Naive thymus-derived CD4-positive, alpha-beta T cell (primary cell): ENCODE measurements at regions not wholly inside any gene's neighbourhood (a gene's known extent, or its start where the extent isn't known, plus 50 kb on each side); places are given as distances from the start of the nearest gene placed in this dataset.

Experiments used
- ATAC-seq: fragments of 150-1000 bp; cut with Tn5 transposase; 2 replicates; pipeline ENCODE4 v1.10.0; 2021; ENCODE audit warnings: mild to moderate bottlenecking, moderate library complexity
- CTCF ChIA-PET: fragments of 350-600 bp; sonication (Branson Sonifier 250); formaldehyde crosslinking; loops from one replicate; lab custom pipeline; 2021; ENCODE audit warnings: antibody characterized with exemption; lab: Charles Lee
- POLR2A ChIA-PET: fragments of 350-600 bp; sonication (Branson Sonifier 250); formaldehyde crosslinking; loops from one replicate; lab custom pipeline; 2021; ENCODE audit warnings: antibody characterized with exemption, inconsistent platforms; lab: Charles Lee
- DNase-seq, 9 donors: peaks; one replicate each; pipeline versions ENCODE4 v3.0.0 to v3.0.0-alpha.2; 2020 to 2022; ENCODE audit warnings: mixed read lengths in 1 of 9
- H3K27ac ChIP-seq: one replicate; pipeline ENCODE4 v1.7.0; 2013; ENCODE audit warnings: mild to moderate bottlenecking, low read depth, low read length, moderate library complexity
- H3K27me3 ChIP-seq, 2 donors: one replicate each; pipeline ENCODE4 v1.7.0; 2013; ENCODE audit warnings: low read length in 2 of 2, mild to moderate bottlenecking in 2 of 2, moderate library complexity in 2 of 2; ENCODE audit not compliant: control insufficient read depth in 2 of 2, insufficient read depth in 2 of 2
- H3K36me3 ChIP-seq, 3 experiments: 1 replicate in 2 of 3; 2 replicates in 1 of 3; pipeline ENCODE4 v1.7.0; 2013; ENCODE audit warnings: low read length in 3 of 3, mild to moderate bottlenecking in 3 of 3, moderate library complexity in 1 of 3; ENCODE audit not compliant: insufficient read depth in 3 of 3, control insufficient read depth in 2 of 3
- H3K4me1 ChIP-seq, 2 donors: one replicate each; pipeline ENCODE4 v1.7.0; 2013; ENCODE audit warnings: low read length in 2 of 2, mild to moderate bottlenecking in 2 of 2, moderate library complexity in 1 of 2; ENCODE audit not compliant: control insufficient read depth in 2 of 2, insufficient read depth in 2 of 2
- H3K4me3 ChIP-seq: 2 replicates; pipeline ENCODE4 v1.7.0; 2013; ENCODE audit warnings: mild to moderate bottlenecking, low read length
- H3K9me3 ChIP-seq, 3 experiments: 1 replicate in 2 of 3; 2 replicates in 1 of 3; pipeline ENCODE4 v1.7.0; 2013; ENCODE audit warnings: low read length in 3 of 3; ENCODE audit not compliant: control insufficient read depth in 2 of 3
- H3K27ac Mint-ChIP-seq, 9 donors: one replicate each; pipeline ENCODE4 v1.8.0; 2020 to 2022; ENCODE audit warnings: mixed read lengths in 9 of 9, mild to moderate bottlenecking in 8 of 9, moderate library complexity in 5 of 9, inconsistent platforms in 2 of 9
- H3K27me3 Mint-ChIP-seq, 5 donors: one replicate each; pipeline ENCODE4 v1.8.0; 2021 to 2022; ENCODE audit warnings: mixed read lengths in 5 of 5, mild to moderate bottlenecking in 1 of 5
- H3K36me3 Mint-ChIP-seq, 5 donors: one replicate each; pipeline ENCODE4 v1.8.0; 2020 to 2022; ENCODE audit warnings: mixed read lengths in 5 of 5, mild to moderate bottlenecking in 3 of 5, inconsistent platforms in 1 of 5
- H3K4me1 Mint-ChIP-seq, 7 donors: one replicate each; pipeline ENCODE4 v1.8.0; 2020 to 2022; ENCODE audit warnings: mixed read lengths in 7 of 7, mild to moderate bottlenecking in 3 of 7, inconsistent platforms in 1 of 7
- H3K4me3 Mint-ChIP-seq, 10 donors: one replicate each; pipeline ENCODE4 v1.8.0; 2020 to 2022; ENCODE audit warnings: mild to moderate bottlenecking in 10 of 10, mixed read lengths in 10 of 10, moderate library complexity in 6 of 10, inconsistent platforms in 2 of 10
- H3K9me3 Mint-ChIP-seq, 11 donors: one replicate each; pipeline ENCODE4 v1.8.0; 2020 to 2022; ENCODE audit warnings: mixed read lengths in 11 of 11, mild to moderate bottlenecking in 4 of 11, inconsistent platforms in 1 of 11, moderate library complexity in 1 of 11
- intact Hi-C, 2 donors: fragments of 100-400 bp; cut with micrococcal nuclease; formaldehyde crosslinking; loops; one replicate each; pipeline ENCODE4 v1.15.1; 2023

- Mint-ChIP-seq H3K9me3 (peaks cover 0 to 2% (median 0%) of the 10 kb centered on the region in 11 donors), H3K27me3 (peaks cover 0 to 15% (median 2%) of the 10 kb centered on the region in 5 donors), H3K27ac (peak overlapping the region in 2 of 9 donors; percentile 39 to 73), H3K4me1 (peaks cover 0 to 2% (median 0%) of the 10 kb centered on the region in 7 donors), H3K4me3 (no peak overlapping the region), H3K36me3 (no peaks in the 10 kb centered on the region)
- Histone ChIP-seq H3K9me3 (no peaks in the 10 kb centered on the region), H3K4me3 (no peak overlapping the region), H3K36me3 (no peaks in the 10 kb centered on the region), H3K27ac (no peak overlapping the region), H3K27me3 (no peaks in the 10 kb centered on the region), H3K4me1 (no peaks in the 10 kb centered on the region)
- ATAC-seq (no peak), DNase-seq (no peak)
- intact Hi-C loops = no loop called here
- CTCF ChIA-PET = no interaction called here
- POLR2A ChIA-PET = no interaction called here
Measured at GRCh38 chr14:99347561-99347960, 75.6 kb upstream of the BCL11B start.

- no peak overlapping the region for H3K27ac Mint-ChIP-seq
- DNase-seq = no peak
- peaks cover 0 to 2% (median 0%) of the 10 kb centered on the region in 7 donors for H3K4me1 Mint-ChIP-seq
- Histone ChIP-seq H3K27ac (no peak overlapping the region), H3K4me1 (no peaks in the 10 kb centered on the region), H3K36me3 (no peaks in the 10 kb centered on the region), H3K4me3 (no peak overlapping the region), H3K27me3 (no peaks in the 10 kb centered on the region), H3K9me3 (no peaks in the 10 kb centered on the region)
- H3K4me3 Mint-ChIP-seq = no peak overlapping the region
- intact Hi-C loops = no loop called here
- peaks cover 0 to 11% (median 2%) of the 10 kb centered on the region in 5 donors for H3K27me3 Mint-ChIP-seq
- ATAC-seq = no peak
- CTCF ChIA-PET = no interaction called here
- peaks cover 0 to 2% (median 0%) of the 10 kb centered on the region in 11 donors for H3K9me3 Mint-ChIP-seq
- H3K36me3 Mint-ChIP-seq = no peaks in the 10 kb centered on the region
- POLR2A ChIA-PET = no interaction called here
Measured at GRCh38 chr14:99346470-99347080, 74.6 kb upstream of the BCL11B start.

GRCh38 chr14:99345472-99345871 is 73.5 kb upstream of the BCL11B start:
- CTCF ChIA-PET = no interaction called here
- no peaks in the 10 kb centered on the region for H3K36me3 ChIP-seq
- H3K9me3 Mint-ChIP-seq = peaks cover 0 to 2% (median 0%) of the 10 kb centered on the region in 11 donors
- H3K27me3 ChIP-seq = no peaks in the 10 kb centered on the region
- H3K4me1 ChIP-seq = no peaks in the 10 kb centered on the region
- ATAC-seq (no peak), DNase-seq (no peak)
- peaks cover 0 to 14% (median 4%) of the 10 kb centered on the region in 5 donors for H3K27me3 Mint-ChIP-seq
- no peak overlapping the region for H3K4me3 ChIP-seq
- POLR2A ChIA-PET = no interaction called here
- no peak overlapping the region for H3K4me3 Mint-ChIP-seq
- H3K4me1 Mint-ChIP-seq = peaks cover 0 to 2% (median 0%) of the 10 kb centered on the region in 7 donors
- peaks cover 0 to under 1% (median 0%) of the 10 kb centered on the region in 5 donors for H3K36me3 Mint-ChIP-seq
- H3K27ac Mint-ChIP-seq = peak overlapping the region in 1 of 9 donors; percentile 84
- H3K27ac ChIP-seq = no peak overlapping the region
- intact Hi-C loops = no loop called here
- H3K9me3 ChIP-seq = no peaks in the 10 kb centered on the region

- Mint-ChIP-seq H3K27ac (no peak overlapping the region), H3K9me3 (peaks cover 0 to 5% (median 2%) of the 10 kb centered on the region in 11 donors), H3K36me3 (peaks cover 0 to 9% (median 0%) of the 10 kb centered on the region in 5 donors), H3K27me3 (peaks cover 6 to 23% (median 8%) of the 10 kb centered on the region in 5 donors), H3K4me3 (no peak overlapping the region), H3K4me1 (peaks cover 0 to 2% (median 0%) of the 10 kb centered on the region in 7 donors)
- no peak for ATAC-seq
- CTCF ChIA-PET = no interaction called here
- intact Hi-C loops = no loop called here
- Histone ChIP-seq H3K27ac (no peak overlapping the region), H3K4me1 (no peaks in the 10 kb centered on the region), H3K36me3 (no peaks in the 10 kb centered on the region), H3K4me3 (no peak overlapping the region), H3K9me3 (peaks cover 0 to 4% (median 0%) of the 10 kb centered on the region in 3 experiments), H3K27me3 (no peaks in the 10 kb centered on the region)
- no peak for DNase-seq
- POLR2A ChIA-PET = no interaction called here
Measured at GRCh38 chr14:99344051-99344758, 72.2 kb upstream of the BCL11B start.

GRCh38 chr14:99342906-99343305 is 70.9 kb upstream of the BCL11B start:
- no peak for DNase-seq
- ATAC-seq = no peak
- Mint-ChIP-seq H3K4me1 (peaks cover 0 to 2% (median 0%) of the 10 kb centered on the region in 7 donors), H3K9me3 (peaks cover 0 to 10% (median 2%) of the 10 kb centered on the region in 11 donors), H3K27ac (no peak overlapping the region), H3K36me3 (peaks cover 0 to 10% (median 0%) of the 10 kb centered on the region in 5 donors), H3K27me3 (peaks cover 14 to 36% (median 21%) of the 10 kb centered on the region in 5 donors), H3K4me3 (no peak overlapping the region)
- no peaks in the 10 kb centered on the region for H3K4me1 ChIP-seq
- H3K4me3 ChIP-seq = no peak overlapping the region
- no peaks in the 10 kb centered on the region for H3K27me3 ChIP-seq
- no peak overlapping the region for H3K27ac ChIP-seq
- no peaks in the 10 kb centered on the region for H3K36me3 ChIP-seq
- ChIA-PET CTCF (no interaction called here), POLR2A (no interaction called here)
- intact Hi-C loops = no loop called here
- H3K9me3 ChIP-seq = peaks cover 0 to 4% (median 0%) of the 10 kb centered on the region in 3 experiments

- POLR2A ChIA-PET = no interaction called here
- no peaks in the 10 kb centered on the region for H3K27me3 ChIP-seq
- intact Hi-C loops = no loop called here
- Mint-ChIP-seq H3K27ac (no peak overlapping the region), H3K4me3 (no peak overlapping the region), H3K27me3 (peaks cover 14 to 36% (median 24%) of the 10 kb centered on the region in 5 donors), H3K9me3 (peaks cover 0 to 10% (median 2%) of the 10 kb centered on the region in 11 donors), H3K36me3 (peaks cover 0 to 10% (median 0%) of the 10 kb centered on the region in 5 donors), H3K4me1 (peaks cover 0 to 2% (median 0%) of the 10 kb centered on the region in 7 donors)
- no peaks in the 10 kb centered on the region for H3K36me3 ChIP-seq
- H3K9me3 ChIP-seq = peaks cover 0 to 4% (median 0%) of the 10 kb centered on the region in 3 experiments
- H3K4me3 ChIP-seq = no peak overlapping the region
- ATAC-seq = no peak
- CTCF ChIA-PET = no interaction called here
- no peaks in the 10 kb centered on the region for H3K4me1 ChIP-seq
- no peak overlapping the region for H3K27ac ChIP-seq
- no peak for DNase-seq
Measured at GRCh38 chr14:99342204-99342603, 70.2 kb upstream of the BCL11B start.
